ENCODE measurements at regions not wholly inside any gene's neighbourhood (a gene's known extent, or its start where the extent isn't known, plus 50 kb on each side); places are given as distances from the start of the nearest gene placed in this dataset.

DNA sequence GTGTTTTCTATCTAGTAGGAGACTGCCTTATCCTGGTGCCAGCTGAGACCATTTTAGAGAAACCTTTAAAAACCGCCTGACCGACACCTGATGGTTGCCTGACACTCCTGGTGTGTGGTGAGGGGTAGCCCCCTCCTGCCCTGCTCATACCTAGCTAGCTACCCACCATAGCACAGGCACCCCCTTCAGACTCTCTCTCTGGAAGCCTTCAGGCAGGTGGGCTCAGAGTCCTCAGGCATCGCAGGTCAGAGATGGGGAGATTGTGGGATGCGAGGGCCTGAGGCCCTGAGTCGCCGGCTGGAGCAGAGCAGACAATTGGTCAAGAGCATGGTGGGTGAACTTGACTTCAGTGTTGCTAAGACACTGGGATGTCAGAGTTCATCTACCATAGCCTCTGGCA, 424.6 kb downstream of the BRD1 start:
- no peaks in the 10 kb centered on the region for H3K36me3 Mint-ChIP-seq (ENCODE audit: low read depth)
- no peaks in the 10 kb centered on the region for H3K9me3 Mint-ChIP-seq
- no peak overlapping the region for H3K4me3 Mint-ChIP-seq
- TF ChIP-seq CTCF (conservative IDR thresholded peaks at IDR 0.05) = no peak
- peaks cover 12% of the 10 kb centered on the region for H3K4me1 Mint-ChIP-seq
- DNase-seq (ENCODE audit: low read depth, low spot score) = no peak
- peaks cover 4% of the 10 kb centered on the region for H3K27me3 Mint-ChIP-seq (ENCODE audit: low read depth)
- no peak overlapping the region for H3K27ac Mint-ChIP-seq (ENCODE audit: unreplicated experiment)

- no peak for TF ChIP-seq CTCF (conservative IDR thresholded peaks at IDR 0.05)
- H3K27ac Mint-ChIP-seq (ENCODE audit: unreplicated experiment) = no peak overlapping the region
Observed at GRCh38 chr22:49402169-49402568, 425.5 kb downstream of the BRD1 start.

GRCh38 chr22:49400941-49401598, 426.6 kb downstream of the BRD1 start:
- peaks cover 5% of the 10 kb centered on the region for H3K27me3 Mint-ChIP-seq (ENCODE audit: low read depth)
- H3K9me3 Mint-ChIP-seq = no peaks in the 10 kb centered on the region
- TF ChIP-seq CTCF (conservative IDR thresholded peaks at IDR 0.05) = no peak
- H3K36me3 Mint-ChIP-seq (ENCODE audit: low read depth) = no peaks in the 10 kb centered on the region
- no peak overlapping the region for H3K4me3 Mint-ChIP-seq
- peaks cover 17% of the 10 kb centered on the region for H3K4me1 Mint-ChIP-seq
- DNase-seq (ENCODE audit: low read depth, low spot score) = no peak
- no peak overlapping the region for H3K27ac Mint-ChIP-seq (ENCODE audit: unreplicated experiment)

More at GRCh38 chr22:49402169-49402568, 425.5 kb downstream of the BRD1 start:
- peaks cover 13% of the 10 kb centered on the region for H3K4me1 Mint-ChIP-seq
- H3K9me3 Mint-ChIP-seq = no peaks in the 10 kb centered on the region
- no peak for DNase-seq (ENCODE audit: low read depth, low spot score)
- no peak overlapping the region for H3K4me3 Mint-ChIP-seq
- peaks cover 5% of the 10 kb centered on the region for H3K27me3 Mint-ChIP-seq (ENCODE audit: low read depth)
- no peaks in the 10 kb centered on the region for H3K36me3 Mint-ChIP-seq (ENCODE audit: low read depth)

- Mint-ChIP-seq H3K27ac (ENCODE audit: unreplicated experiment) (no peak overlapping the region), H3K4me1 (peaks cover 17% of the 10 kb centered on the region), H3K27me3 (ENCODE audit: low read depth) (peaks cover 5% of the 10 kb centered on the region), H3K36me3 (ENCODE audit: low read depth) (no peaks in the 10 kb centered on the region), H3K9me3 (no peaks in the 10 kb centered on the region), H3K4me3 (no peak overlapping the region)
- TF ChIP-seq CTCF (conservative IDR thresholded peaks at IDR 0.05) = no peak
- no peak for DNase-seq (ENCODE audit: low read depth, low spot score)
Observed at GRCh38 chr22:49400136-49400940, 427.3 kb downstream of the BRD1 start.

DNA sequence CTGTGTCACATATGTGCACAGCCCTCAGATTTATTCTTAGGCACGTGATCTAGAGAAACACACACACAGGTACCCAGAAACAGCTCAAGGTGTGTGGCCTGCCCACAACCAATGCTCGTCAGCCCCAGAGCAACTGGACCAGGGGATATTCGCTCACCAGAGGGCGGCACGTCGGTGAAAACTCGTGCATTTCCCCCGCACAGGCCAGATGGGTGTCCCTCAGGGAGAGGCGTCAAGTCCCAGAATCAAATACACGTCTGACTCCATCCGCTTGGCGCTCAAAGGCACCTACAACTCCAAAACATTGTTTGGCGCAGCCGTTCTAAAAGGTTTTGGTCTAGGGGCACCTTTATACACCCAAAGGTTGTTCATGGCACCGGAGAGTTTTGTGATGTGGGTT, 429.0 kb downstream of the BRD1 start:
- no peaks in the 10 kb centered on the region for H3K9me3 Mint-ChIP-seq

More for the DNA sequence above, 429.0 kb downstream of the BRD1 start:
- no peak overlapping the region for H3K4me3 Mint-ChIP-seq
- TF ChIP-seq CTCF (conservative IDR thresholded peaks at IDR 0.05) = no peak
- no peaks in the 10 kb centered on the region for H3K36me3 Mint-ChIP-seq (ENCODE audit: low read depth)
- H3K27ac Mint-ChIP-seq (ENCODE audit: unreplicated experiment) = peak overlapping the region; percentile 19
- peaks cover 4% of the 10 kb centered on the region for H3K27me3 Mint-ChIP-seq (ENCODE audit: low read depth)
- peaks cover 9% of the 10 kb centered on the region for H3K4me1 Mint-ChIP-seq
- DNase-seq (ENCODE audit: low read depth, low spot score) = no peak

Data from neural crest cell (in vitro differentiated cells).